ENCODE measurements at regions not wholly inside any gene's neighbourhood (a gene's known extent, or its start where the extent isn't known, plus 50 kb on each side); places are given as distances from the start of the nearest gene placed in this dataset.

GRCh38 chr1:199705825-199706224 is 321.7 kb upstream of the NR5A2 start:
- no peaks in the 10 kb centered on the region for H3K36me3 ChIP-seq
- no peaks in the 10 kb centered on the region for H3K27me3 ChIP-seq
- no peak overlapping the region for H3K4me3 ChIP-seq
- DNase-seq, result no peak
- no peak overlapping the region for H3K27ac ChIP-seq
- no peaks in the 10 kb centered on the region for H3K9me3 ChIP-seq
- TF ChIP-seq, protein P1, sequence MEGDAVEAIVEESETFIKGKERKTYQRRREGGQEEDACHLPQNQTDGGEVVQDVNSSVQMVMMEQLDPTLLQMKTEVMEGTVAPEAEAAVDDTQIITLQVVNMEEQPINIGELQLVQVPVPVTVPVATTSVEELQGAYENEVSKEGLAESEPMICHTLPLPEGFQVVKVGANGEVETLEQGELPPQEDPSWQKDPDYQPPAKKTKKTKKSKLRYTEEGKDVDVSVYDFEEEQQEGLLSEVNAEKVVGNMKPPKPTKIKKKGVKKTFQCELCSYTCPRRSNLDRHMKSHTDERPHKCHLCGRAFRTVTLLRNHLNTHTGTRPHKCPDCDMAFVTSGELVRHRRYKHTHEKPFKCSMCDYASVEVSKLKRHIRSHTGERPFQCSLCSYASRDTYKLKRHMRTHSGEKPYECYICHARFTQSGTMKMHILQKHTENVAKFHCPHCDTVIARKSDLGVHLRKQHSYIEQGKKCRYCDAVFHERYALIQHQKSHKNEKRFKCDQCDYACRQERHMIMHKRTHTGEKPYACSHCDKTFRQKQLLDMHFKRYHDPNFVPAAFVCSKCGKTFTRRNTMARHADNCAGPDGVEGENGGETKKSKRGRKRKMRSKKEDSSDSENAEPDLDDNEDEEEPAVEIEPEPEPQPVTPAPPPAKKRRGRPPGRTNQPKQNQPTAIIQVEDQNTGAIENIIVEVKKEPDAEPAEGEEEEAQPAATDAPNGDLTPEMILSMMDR (IDR thresholded peaks at IDR 0.05), result no peak
- no peak for TF ChIP-seq POLR2A (IDR thresholded peaks at IDR 0.05)
- no peaks in the 10 kb centered on the region for H3K4me1 ChIP-seq
- intact Hi-C loops (cut with DNase I; ENCODE audit: low total_unique reads), result no loop called here

DNA sequence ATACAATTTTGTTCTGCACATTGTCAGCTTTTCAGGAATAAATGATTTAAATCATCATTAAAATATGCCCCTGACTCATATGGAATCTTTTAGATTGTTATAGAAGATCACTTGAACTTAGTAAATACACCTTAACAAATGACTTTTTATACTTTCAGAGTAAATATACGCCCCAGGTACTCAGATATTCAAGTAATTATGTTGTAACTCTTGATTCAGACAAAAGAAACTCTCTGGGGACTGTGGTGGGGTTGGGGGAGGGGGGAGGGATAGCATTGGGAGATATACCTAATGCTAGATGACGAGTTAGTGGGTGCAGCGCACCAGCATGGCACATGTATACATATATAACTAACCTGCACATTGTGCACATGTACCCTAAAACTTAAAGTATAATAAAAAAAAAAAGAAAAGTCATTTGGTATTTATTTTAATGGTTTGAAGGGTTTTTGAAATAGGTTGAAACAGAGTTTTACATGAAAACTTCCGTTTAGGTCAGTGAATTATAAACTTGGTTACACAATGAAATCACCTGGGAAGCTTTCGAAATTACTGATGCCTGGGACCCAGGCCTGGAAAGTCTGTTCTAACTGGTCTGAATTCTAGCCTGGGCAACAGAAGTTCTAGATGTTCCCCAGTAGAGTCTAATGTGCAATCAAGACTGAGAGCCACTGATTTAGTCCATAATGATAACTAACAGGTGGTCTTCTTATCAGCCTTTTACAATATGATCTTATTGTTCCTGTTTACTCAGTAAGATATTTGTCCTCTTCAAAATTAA is 320.5 kb upstream of the NR5A2 start:
- intact Hi-C loops (cut with DNase I; ENCODE audit: low total_unique reads), result no loop called here

DNA sequence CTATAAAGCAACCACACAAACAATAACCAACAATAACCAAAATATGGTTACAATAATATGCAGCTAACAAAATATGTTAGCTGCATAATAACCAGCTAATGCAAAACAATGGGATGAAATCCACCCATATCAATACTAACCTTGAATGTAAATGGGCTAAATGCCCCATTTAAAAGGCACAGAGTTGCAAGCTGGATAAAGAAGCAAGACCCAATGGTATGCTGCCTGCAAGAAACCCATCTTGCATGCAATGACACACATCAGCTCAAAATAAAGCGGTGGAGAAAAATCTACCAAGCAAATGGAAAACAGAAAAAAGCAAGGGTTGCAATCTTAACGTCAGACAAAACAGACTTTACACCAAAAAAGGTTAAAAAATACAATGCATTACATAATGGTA is 316.5 kb upstream of the NR5A2 start:
- DNase-seq, result no peak
- no peak overlapping the region for H3K27ac ChIP-seq
- H3K4me1 ChIP-seq, result no peaks in the 10 kb centered on the region
- intact Hi-C loops (cut with DNase I; ENCODE audit: low total_unique reads), result no loop called here
- no peaks in the 10 kb centered on the region for H3K27me3 ChIP-seq
- no peaks in the 10 kb centered on the region for H3K9me3 ChIP-seq
- H3K4me3 ChIP-seq, result no peak overlapping the region
- no peaks in the 10 kb centered on the region for H3K36me3 ChIP-seq
- TF ChIP-seq, protein P1 (IDR thresholded peaks at IDR 0.05), result no peak
- TF ChIP-seq POLR2A (IDR thresholded peaks at IDR 0.05), result no peak

More for the DNA sequence above, 320.5 kb upstream of the NR5A2 start:
- TF ChIP-seq POLR2A (IDR thresholded peaks at IDR 0.05), result no peak
- TF ChIP-seq, protein P1 (IDR thresholded peaks at IDR 0.05), result no peak
- DNase-seq, result no peak
- H3K4me3 ChIP-seq, result no peak overlapping the region
- H3K9me3 ChIP-seq, result no peaks in the 10 kb centered on the region
- H3K27ac ChIP-seq, result no peak overlapping the region
- no peaks in the 10 kb centered on the region for H3K36me3 ChIP-seq
- H3K27me3 ChIP-seq, result no peaks in the 10 kb centered on the region
- no peaks in the 10 kb centered on the region for H3K4me1 ChIP-seq

- intact Hi-C loops (cut with DNase I; ENCODE audit: low total_unique reads), result no loop called here
- no peak overlapping the region for H3K27ac ChIP-seq
- H3K9me3 ChIP-seq, result no peaks in the 10 kb centered on the region
- H3K4me3 ChIP-seq, result no peak overlapping the region
- H3K27me3 ChIP-seq, result no peaks in the 10 kb centered on the region
- no peak for TF ChIP-seq POLR2A (IDR thresholded peaks at IDR 0.05)
- TF ChIP-seq, protein P1 (IDR thresholded peaks at IDR 0.05), result no peak
- no peak for DNase-seq
- H3K4me1 ChIP-seq, result no peaks in the 10 kb centered on the region
- H3K36me3 ChIP-seq, result no peaks in the 10 kb centered on the region
Observed at GRCh38 chr1:199716729-199717128, 310.8 kb upstream of the NR5A2 start.

DNA sequence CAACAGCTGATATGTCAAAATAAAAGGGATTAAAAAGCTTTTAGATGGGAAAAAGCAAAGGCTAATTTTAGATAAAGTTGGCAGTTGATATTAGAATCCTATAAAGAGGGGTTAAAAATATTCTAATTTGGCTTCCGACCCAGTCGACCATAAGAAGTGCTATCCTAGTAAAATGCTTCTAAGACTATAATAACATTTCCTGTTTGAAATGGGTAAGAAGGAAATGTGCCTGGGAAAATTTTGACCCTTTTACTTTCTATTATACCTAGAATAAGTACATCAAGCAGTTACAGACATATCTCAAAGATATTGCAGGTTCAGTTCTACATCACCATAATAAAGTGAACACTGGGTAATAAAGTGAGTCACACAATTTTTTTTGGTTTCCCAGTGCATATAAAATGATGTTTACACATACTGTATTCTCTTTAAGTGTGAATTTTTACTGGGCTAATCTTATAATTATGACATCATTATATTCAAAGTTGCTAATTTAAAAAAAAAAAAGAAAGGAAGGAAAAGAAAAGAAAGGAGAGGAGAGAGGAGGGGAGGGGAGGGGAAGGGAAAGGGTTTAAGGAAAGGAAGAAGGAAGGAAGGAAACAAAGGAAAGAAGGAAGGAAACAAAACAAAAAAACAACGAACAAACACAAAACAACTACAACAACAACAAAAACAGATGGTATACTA is 308.2 kb upstream of the NR5A2 start:
- no peak overlapping the region for H3K4me3 ChIP-seq
- no peak overlapping the region for H3K27ac ChIP-seq
- no peaks in the 10 kb centered on the region for H3K36me3 ChIP-seq
- H3K4me1 ChIP-seq, result no peaks in the 10 kb centered on the region
- no peaks in the 10 kb centered on the region for H3K27me3 ChIP-seq
- intact Hi-C loops (cut with DNase I; ENCODE audit: low total_unique reads), result no loop called here
- no peaks in the 10 kb centered on the region for H3K9me3 ChIP-seq
- DNase-seq, result no peak
- TF ChIP-seq POLR2A (IDR thresholded peaks at IDR 0.05), result no peak
- TF ChIP-seq, protein P1 (IDR thresholded peaks at IDR 0.05), result no peak
